RWPE1 (cell line): ENCODE measurements at regions not wholly inside any gene's neighbourhood (a gene's known extent, or its start where the extent isn't known, plus 50 kb on each side); places are given as distances from the start of the nearest gene placed in this dataset.

ENCODE experiments used
- CTCF ChIA-PET: fragments of 350-600 bp; sonication (Branson Sonifier 250); formaldehyde crosslinking; extraction: SDS; loops from one replicate; lab custom pipeline; 2021; lab: Yijun Ruan, JAX
- POLR2A ChIA-PET: fragments of 400-600 bp; formaldehyde crosslinking; extraction: SDS; loops from one replicate; lab custom pipeline; 2020; ENCODE audit warnings: antibody characterized with exemption; ENCODE audit not compliant: low non-redundant PET; lab: Yijun Ruan, JAX
- DNase-seq: peaks from one replicate; pipeline ENCODE4 v3.0.0; 2012; ENCODE audit warnings: low spot score
- H3K27ac ChIP-seq: fragments of 450-650 bp; 2 replicates; pipeline ENCODE4 v1.5.1; 2017
- TF ChIP-seq, protein P1 (sequence below): fragments of 450-650 bp; conservative IDR thresholded peaks from 2 replicates; pipeline ENCODE4 v1.5.1; 2017; ENCODE audit warnings: low read depth, mild to moderate bottlenecking

DNA sequence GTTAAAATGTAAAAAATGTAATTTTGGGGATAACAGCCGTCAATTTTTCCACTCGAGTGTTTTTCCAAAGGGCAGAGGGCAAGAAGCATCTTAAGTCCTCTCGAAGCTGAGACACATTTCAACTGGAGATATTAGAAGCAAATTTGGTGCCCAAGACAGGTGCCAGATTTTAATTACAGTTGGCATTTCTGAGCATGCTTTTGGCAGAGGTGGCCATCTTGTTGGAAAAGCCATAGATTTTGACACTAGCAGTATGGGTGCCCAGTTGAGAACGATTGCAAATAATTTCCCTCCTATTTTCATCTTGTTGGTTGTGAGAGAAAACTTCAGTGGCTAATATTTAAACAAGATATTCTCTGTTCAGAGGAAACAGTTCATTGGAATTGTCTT lies 146.3 kb downstream of the TM9SF2 start:
- H3K27ac ChIP-seq: no peak overlapping the region
- ChIA-PET POLR2A (no interaction called here), CTCF (no interaction called here)
- no peak for DNase-seq
- TF ChIP-seq, protein P1, sequence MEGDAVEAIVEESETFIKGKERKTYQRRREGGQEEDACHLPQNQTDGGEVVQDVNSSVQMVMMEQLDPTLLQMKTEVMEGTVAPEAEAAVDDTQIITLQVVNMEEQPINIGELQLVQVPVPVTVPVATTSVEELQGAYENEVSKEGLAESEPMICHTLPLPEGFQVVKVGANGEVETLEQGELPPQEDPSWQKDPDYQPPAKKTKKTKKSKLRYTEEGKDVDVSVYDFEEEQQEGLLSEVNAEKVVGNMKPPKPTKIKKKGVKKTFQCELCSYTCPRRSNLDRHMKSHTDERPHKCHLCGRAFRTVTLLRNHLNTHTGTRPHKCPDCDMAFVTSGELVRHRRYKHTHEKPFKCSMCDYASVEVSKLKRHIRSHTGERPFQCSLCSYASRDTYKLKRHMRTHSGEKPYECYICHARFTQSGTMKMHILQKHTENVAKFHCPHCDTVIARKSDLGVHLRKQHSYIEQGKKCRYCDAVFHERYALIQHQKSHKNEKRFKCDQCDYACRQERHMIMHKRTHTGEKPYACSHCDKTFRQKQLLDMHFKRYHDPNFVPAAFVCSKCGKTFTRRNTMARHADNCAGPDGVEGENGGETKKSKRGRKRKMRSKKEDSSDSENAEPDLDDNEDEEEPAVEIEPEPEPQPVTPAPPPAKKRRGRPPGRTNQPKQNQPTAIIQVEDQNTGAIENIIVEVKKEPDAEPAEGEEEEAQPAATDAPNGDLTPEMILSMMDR: no peak

DNA sequence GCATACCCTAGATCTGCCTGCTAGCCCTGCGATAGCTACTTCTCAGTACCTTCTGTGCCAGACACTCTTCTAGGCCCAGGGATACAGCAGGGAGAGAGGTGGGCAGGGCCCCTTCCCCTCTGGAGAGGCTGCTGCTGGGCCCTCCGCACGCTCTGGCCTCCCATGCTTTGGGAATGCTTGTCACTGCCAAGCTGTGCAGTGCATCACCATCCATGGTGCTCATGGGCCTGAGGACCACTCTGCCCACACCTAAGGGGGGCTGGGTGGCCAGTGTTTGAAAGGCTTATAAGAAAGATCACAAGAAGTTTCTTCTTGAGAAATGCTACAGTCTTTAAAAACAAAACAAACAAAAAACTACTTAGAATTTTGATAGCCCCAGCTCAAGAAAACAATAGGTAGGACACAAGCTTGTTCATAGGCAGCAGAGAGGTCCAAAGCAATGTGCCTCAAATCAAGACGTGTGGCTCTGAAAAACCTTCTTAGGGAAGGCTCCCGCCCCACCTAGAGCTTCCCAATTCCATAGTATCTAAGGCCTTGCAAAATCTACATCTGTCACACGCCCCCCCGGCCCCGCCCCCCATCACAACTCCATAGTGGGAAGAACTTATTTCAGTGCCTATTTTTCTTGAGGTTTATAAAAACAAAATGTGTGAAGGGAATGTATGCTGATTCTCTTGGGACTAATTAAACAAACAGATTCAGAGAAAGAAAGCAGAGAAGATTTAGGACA lies 145.8 kb downstream of the TM9SF2 start:
- ChIA-PET POLR2A (no interaction called here), CTCF (interaction anchor here (0.7 to 0.9 kb wide), 2 partner anchors 9 to 93 kb away, joined by 3 to 4 read pairs; no protein-coding TSS in a partner anchor)
- H3K27ac ChIP-seq: no peak overlapping the region
- DNase-seq: no peak
- TF ChIP-seq, protein P1: no peak

DNA sequence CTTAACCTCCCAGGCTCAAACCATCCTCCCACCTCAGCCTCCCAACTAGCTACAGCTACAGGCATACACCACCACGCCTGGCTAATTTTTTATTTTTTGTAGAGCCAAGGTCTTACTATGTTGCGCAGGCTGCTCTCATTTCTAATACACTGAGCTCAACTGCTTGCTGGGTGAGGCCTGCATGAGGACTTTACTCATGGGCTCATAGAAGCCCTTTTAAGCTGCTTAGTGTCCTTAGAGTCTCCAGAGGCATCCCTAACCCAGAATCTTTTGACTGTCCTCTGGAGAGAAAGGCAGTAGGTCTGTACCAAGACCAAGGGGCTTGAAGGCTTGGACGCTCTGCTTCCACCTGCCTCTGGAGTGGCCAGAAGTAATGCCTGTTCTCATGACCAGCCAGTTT lies 141.6 kb downstream of the TM9SF2 start:
- no peak for DNase-seq
- POLR2A ChIA-PET: no interaction called here
- CTCF ChIA-PET: interaction anchor here (0.6 kb wide), 1 partner anchor 166 kb away, joined by 3 read pairs; no protein-coding TSS in a partner anchor

DNA sequence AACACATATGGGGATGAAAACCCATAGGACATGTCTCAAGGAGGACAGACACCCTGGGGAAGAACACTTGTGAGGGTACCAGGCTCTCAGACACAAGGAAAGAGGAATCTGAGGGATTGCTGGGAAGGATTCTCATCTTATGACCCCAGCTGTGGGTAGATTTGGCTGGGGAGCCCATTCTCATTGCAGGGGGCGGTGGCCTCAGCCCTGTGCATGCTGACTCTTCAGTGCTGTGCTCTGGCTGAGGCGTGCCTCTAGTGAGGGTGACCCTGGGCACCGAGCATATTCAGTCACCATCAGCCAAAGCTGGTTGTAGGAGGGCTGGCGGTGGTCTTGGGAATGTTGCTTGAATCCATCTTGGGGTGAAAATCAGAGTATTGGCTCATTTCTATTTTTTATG lies 140.7 kb downstream of the TM9SF2 start:
- DNase-seq: no peak
- TF ChIP-seq, protein P1: no peak
- POLR2A ChIA-PET: no interaction called here
- CTCF ChIA-PET: no interaction called here
- no peak overlapping the region for H3K27ac ChIP-seq

More for the DNA sequence above, 141.6 kb downstream of the TM9SF2 start:
- H3K27ac ChIP-seq: no peak overlapping the region
- TF ChIP-seq, protein P1: no peak

DNA sequence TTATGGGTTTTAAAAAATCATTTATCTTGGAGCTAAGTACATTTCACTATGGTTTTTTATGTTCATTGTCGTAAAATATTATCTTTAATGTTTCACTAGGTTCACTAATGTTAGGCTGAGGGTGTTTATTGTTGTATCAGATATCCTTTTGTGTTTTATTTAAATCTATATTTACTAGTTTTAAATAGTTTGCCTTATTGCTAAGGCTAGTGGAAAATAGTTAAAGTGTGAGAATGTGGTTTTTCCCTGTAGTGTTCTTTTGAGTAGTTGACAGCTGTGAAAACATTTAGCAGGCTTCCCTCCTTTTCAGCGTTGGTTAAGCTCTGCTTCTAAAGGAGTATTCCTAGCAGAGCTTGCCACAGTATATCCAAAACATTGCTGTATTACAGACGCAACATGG lies 139.0 kb downstream of the TM9SF2 start:
- CTCF ChIA-PET: interaction anchor here (0.7 kb wide), 1 partner anchor 18 kb away, joined by 3 read pairs; no protein-coding TSS in a partner anchor
- POLR2A ChIA-PET: no interaction called here
- TF ChIP-seq, protein P1: no peak

DNA sequence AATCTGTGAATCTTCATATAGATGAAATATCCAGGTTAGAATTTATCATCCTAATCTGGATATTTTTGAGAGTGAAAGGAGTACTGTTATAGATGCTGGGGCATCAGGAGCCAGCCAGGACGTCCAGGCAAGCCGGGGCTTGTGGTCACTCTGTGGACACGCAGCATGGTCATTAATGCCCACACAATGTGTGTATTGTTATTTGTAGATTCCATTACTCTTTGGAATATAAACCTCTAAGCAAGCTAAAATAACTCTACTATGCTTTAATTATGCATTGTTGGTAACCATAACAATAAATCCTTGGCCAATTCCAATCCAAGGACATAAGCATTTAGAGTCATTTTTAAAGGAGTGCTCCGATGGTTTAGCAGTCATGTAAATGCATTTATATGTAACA lies 137.9 kb downstream of the TM9SF2 start:
- no peak overlapping the region for H3K27ac ChIP-seq
- DNase-seq: no peak
- ChIA-PET CTCF (no interaction called here), POLR2A (no interaction called here)
- TF ChIP-seq, protein P1: no peak

More for the DNA sequence above, 139.0 kb downstream of the TM9SF2 start:
- H3K27ac ChIP-seq: no peak overlapping the region
- DNase-seq: no peak
